ENCODE measurements at regions not wholly inside any gene's neighbourhood (a gene's known extent, or its start where the extent isn't known, plus 50 kb on each side); places are given as distances from the start of the nearest gene placed in this dataset.

DNA sequence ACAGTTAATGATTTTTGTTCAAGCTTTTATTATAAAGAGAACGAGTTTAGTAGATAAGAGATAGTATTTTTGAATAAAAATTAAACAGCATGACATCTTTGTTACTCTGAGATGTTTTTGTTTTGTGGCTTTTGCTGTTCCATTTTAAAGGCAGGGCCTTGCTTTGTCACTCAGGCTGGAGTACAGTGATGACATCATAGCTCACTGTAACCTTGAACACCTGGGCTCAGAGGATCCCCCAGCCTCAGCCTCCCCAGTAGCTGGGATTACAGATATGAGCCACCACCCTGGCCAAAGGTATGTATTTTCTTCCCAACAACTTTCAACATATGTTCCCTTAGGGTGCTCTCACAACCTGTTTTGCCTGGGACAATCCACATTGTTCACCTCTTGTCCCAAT lies 730.9 kb upstream of the RGMB start:
- TF ChIP-seq, protein P1, sequence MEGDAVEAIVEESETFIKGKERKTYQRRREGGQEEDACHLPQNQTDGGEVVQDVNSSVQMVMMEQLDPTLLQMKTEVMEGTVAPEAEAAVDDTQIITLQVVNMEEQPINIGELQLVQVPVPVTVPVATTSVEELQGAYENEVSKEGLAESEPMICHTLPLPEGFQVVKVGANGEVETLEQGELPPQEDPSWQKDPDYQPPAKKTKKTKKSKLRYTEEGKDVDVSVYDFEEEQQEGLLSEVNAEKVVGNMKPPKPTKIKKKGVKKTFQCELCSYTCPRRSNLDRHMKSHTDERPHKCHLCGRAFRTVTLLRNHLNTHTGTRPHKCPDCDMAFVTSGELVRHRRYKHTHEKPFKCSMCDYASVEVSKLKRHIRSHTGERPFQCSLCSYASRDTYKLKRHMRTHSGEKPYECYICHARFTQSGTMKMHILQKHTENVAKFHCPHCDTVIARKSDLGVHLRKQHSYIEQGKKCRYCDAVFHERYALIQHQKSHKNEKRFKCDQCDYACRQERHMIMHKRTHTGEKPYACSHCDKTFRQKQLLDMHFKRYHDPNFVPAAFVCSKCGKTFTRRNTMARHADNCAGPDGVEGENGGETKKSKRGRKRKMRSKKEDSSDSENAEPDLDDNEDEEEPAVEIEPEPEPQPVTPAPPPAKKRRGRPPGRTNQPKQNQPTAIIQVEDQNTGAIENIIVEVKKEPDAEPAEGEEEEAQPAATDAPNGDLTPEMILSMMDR (tag by site-specific recombination; IDR thresholded peaks at IDR 0.05), result no peak
- TF ChIP-seq KLF16 (tag by site-specific recombination; IDR thresholded peaks at IDR 0.05), result no peak
- TF ChIP-seq, protein P2, sequence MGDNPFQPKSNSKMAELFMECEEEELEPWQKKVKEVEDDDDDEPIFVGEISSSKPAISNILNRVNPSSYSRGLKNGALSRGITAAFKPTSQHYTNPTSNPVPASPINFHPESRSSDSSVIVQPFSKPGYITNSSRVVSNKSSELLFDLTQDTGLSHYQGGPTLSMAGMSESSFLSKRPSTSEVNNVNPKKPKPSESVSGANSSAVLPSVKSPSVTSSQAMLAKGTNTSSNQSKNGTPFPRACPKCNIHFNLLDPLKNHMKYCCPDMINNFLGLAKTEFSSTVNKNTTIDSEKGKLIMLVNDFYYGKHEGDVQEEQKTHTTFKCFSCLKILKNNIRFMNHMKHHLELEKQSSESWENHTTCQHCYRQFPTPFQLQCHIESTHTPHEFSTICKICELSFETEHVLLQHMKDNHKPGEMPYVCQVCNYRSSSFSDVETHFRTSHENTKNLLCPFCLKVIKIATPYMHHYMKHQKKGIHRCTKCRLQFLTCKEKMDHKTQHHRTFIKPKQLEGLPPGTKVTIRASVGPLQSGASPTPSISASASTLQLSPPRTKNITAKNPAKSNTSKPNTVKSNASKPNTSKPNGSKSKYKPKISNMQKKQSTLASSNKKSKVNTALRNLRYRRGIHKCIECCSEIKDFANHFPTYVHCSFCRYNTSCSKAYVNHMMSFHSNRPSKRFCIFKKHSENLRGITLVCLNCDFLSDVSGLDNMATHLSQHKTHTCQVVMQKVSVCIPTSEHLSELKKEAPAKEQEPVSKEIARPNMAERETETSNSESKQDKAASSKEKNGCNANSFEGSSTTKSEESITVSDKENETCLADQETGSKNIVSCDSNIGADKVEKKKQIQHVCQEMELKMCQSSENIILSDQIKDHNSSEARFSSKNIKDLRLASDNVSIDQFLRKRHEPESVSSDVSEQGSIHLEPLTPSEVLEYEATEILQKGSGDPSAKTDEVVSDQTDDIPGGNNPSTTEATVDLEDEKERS (tag by site-specific recombination; IDR thresholded peaks at IDR 0.05), result no peak
